K562 (cell line): ENCODE measurements at regions not wholly inside any gene's neighbourhood (a gene's known extent, or its start where the extent isn't known, plus 50 kb on each side); places are given as distances from the start of the nearest gene placed in this dataset.

Experiments
- ATAC-seq: fragments of 200-7000 bp; cut with Tn5 transposase; 3 replicates; pipeline ENCODE4 v1.9.1; 2020; ENCODE audit warnings: moderate library complexity
- BruUV-seq: library from RNA; stranded (reverse); fragments of 400-500 nt; replicated peaks from 2 replicates; lab custom pipeline; 2021; lab: Mats Ljungman, UMichigan
- CTCF ChIA-PET: fragments of 300-600 bp; formaldehyde crosslinking; extraction: SDS; loops from one replicate; lab custom pipeline; 2021; ENCODE audit warnings: low intra/inter-chr PET ratio; lab: Yijun Ruan, JAX
- POLR2A ChIA-PET: fragments of 300-600, 350-650 bp; sonication (Branson Sonifier 250); formaldehyde crosslinking; extraction: SDS; loops from one replicate; lab custom pipeline; 2021; ENCODE audit warnings: antibody characterized with exemption, inconsistent platforms; lab: Yijun Ruan, JAX
- DNase-seq, 4 experiments: peaks; one replicate each; pipeline versions ENCODE4 v3.0.0 to v3.0.0-alpha.2; 2011 to 2018; ENCODE audit warnings: low spot score in 3 of 4, mixed read lengths in 3 of 4; ENCODE audit errors: extremely low read depth in 1 of 4
- FAIRE-seq: peaks from 2 replicates; lab custom pipeline; 2011; peaks lifted over from hg19 to GRCh38; lab: Jason Lieb, UNC
- H2AFZ ChIP-seq: 2 replicates; pipeline ENCODE4 v1.6.0; 2011; ENCODE audit warnings: low read depth, low read length, control low read depth, inconsistent platforms
- H3K27ac ChIP-seq: fragments of 200-600 bp; 3 replicates; pipeline ENCODE4 v1.8.0; 2011; ENCODE audit warnings: low read depth, mild to moderate bottlenecking, control low read depth, inconsistent platforms, low read length, moderate library complexity, mixed read lengths; ENCODE audit errors: extremely low read depth
- H3K27me3 ChIP-seq, 2 experiments: fragments of 300-600 bp in 1 of 2; 2 replicates in 1 of 2; 3 replicates in 1 of 2; pipeline versions ENCODE4 v1.6.0 to v1.8.0; 2011; ENCODE audit warnings: inconsistent platforms in 2 of 2, low read length in 2 of 2, mild to moderate bottlenecking in 1 of 2, mixed read lengths in 1 of 2, moderate library complexity in 1 of 2; ENCODE audit not compliant: control insufficient read depth in 2 of 2, insufficient read depth in 2 of 2
- H3K36me3 ChIP-seq: fragments of 300-600 bp; 3 replicates; pipeline ENCODE4 v1.8.0; 2011; ENCODE audit warnings: mild to moderate bottlenecking, low read length, inconsistent platforms; ENCODE audit not compliant: control insufficient read depth, insufficient read depth
- H3K4me1 ChIP-seq, 2 experiments: fragments of 200-600 bp in 1 of 2; replicated peaks in 1 of 2; 2 replicates in 1 of 2; 3 replicates in 1 of 2; pipeline versions ENCODE4 v1.5.1 to v1.8.0; 2011; ENCODE audit warnings: inconsistent platforms in 2 of 2, low read length in 2 of 2, mild to moderate bottlenecking in 1 of 2, mixed read lengths in 1 of 2, moderate library complexity in 1 of 2; ENCODE audit not compliant: control insufficient read depth in 2 of 2, insufficient read depth in 2 of 2
- H3K4me2 ChIP-seq: 2 replicates; pipeline ENCODE4 v1.6.1; 2011; ENCODE audit warnings: low read length, control low read depth, inconsistent platforms, mixed read lengths; ENCODE audit not compliant: insufficient read depth
- H3K4me3 ChIP-seq: fragments of 200-600 bp; sonication (generic), shearing (Covaris generic); 2 replicates; pipeline ENCODE4 v1.5.1; 2016; ENCODE audit warnings: control low read depth, inconsistent platforms
- H3K79me2 ChIP-seq: fragments of 200-600 bp; 3 replicates; pipeline ENCODE4 v1.8.0; 2011; ENCODE audit warnings: low read length, inconsistent platforms; ENCODE audit not compliant: control insufficient read depth, insufficient read depth
- H3K9ac ChIP-seq, 2 experiments: 2 replicates each; pipeline versions ENCODE4 v1.6.0 to v1.6.1; 2011; ENCODE audit warnings: low read depth in 2 of 2, low read length in 2 of 2, control low read depth in 1 of 2, inconsistent platforms in 1 of 2, mild to moderate bottlenecking in 1 of 2, mixed read lengths in 1 of 2; ENCODE audit not compliant: insufficient read depth in 1 of 2
- H3K9me1 ChIP-seq: one replicate; pipeline ENCODE4 v1.6.0; 2011; ENCODE audit warnings: inconsistent platforms, mild to moderate bottlenecking, low read length, moderate library complexity; ENCODE audit not compliant: control insufficient read depth, insufficient read depth
- H3K9me3 ChIP-seq: replicated peaks from 2 replicates; pipeline ENCODE4 v1.5.1; 2011; ENCODE audit warnings: low read depth, low read length, inconsistent platforms; ENCODE audit not compliant: control insufficient read depth, insufficient read depth
- H4K20me1 ChIP-seq: replicated peaks from 2 replicates; pipeline ENCODE4 v1.6.1; 2011; ENCODE audit warnings: low read length, inconsistent platforms, mixed read lengths; ENCODE audit not compliant: control insufficient read depth, insufficient read depth
- CBFA2T2 ChIP-seq: fragments of 450-650 bp; conservative IDR thresholded peaks from 2 replicates; pipeline ENCODE4 v1.6.1; 2017; ENCODE audit warnings: mild to moderate bottlenecking
- E4F1 ChIP-seq: fragments of 250-450 bp; sonication (Bioruptor Pico); IDR thresholded peaks from 2 replicates; pipeline ENCODE4 v1.5.0; 2021; ENCODE audit warnings: mild to moderate bottlenecking, borderline replicate concordance
- GABPA ChIP-seq: fragments of 200-800 bp; sonication (Bioruptor generic); conservative IDR thresholded peaks from 2 replicates; pipeline ENCODE4 v1.6.1; 2016; ENCODE audit warnings: low read depth, missing genetic modification characterization, missing compliant biosample characterization
- HDAC1 ChIP-seq, 2 experiments: fragments of 450-650 bp; IDR thresholded peaks; 2 replicates each; pipeline ENCODE4 v1.6.1; 2016 to 2017; ENCODE audit warnings: inconsistent platforms in 1 of 2, mild to moderate bottlenecking in 1 of 2, moderate library complexity in 1 of 2
- KDM1A ChIP-seq, 2 experiments: fragments of 450-650 bp; IDR thresholded peaks; 2 replicates each; pipeline ENCODE4 v1.6.1; 2016; ENCODE audit warnings: mild to moderate bottlenecking in 2 of 2
- MTA1 ChIP-seq: fragments of 450-650 bp; IDR thresholded peaks from 2 replicates; pipeline ENCODE4 v1.6.1; 2017; ENCODE audit warnings: borderline replicate concordance
- PPARD ChIP-seq: fragments of 250-450 bp; sonication (Bioruptor Pico); IDR thresholded peaks from 2 replicates; pipeline ENCODE4 v1.8.0; 2022; ENCODE audit warnings: inconsistent platforms, mild to moderate bottlenecking, moderate library complexity
- SIN3B ChIP-seq: fragments of 450-650 bp; IDR thresholded peaks from 2 replicates; pipeline ENCODE4 v1.6.1; 2017; ENCODE audit warnings: low read depth, mild to moderate bottlenecking, moderate library complexity
- TCF3 ChIP-seq: sonication (generic); formaldehyde crosslinking; IDR thresholded peaks from 2 replicates; pipeline ENCODE4 v1.4.0; 2020; ENCODE audit warnings: mild to moderate bottlenecking, missing genetic modification reagents
- ZFPM2 ChIP-seq: fragments of 250-450 bp; sonication (Bioruptor Pico); IDR thresholded peaks from 2 replicates; pipeline ENCODE4 v1.5.1; 2022; ENCODE audit warnings: mild to moderate bottlenecking
- ZNF316 ChIP-seq: fragments of 450-650 bp; IDR thresholded peaks from 2 replicates; pipeline ENCODE4 v1.6.1; 2016
- WGBS: fragments of 100-300 bp; shearing (Covaris generic); methylation state at CpG from one replicate; pipeline ENCODE4 v1.1.6; 2016; ENCODE audit warnings: low coverage, mixed read lengths; ENCODE audit not compliant: insufficient coverage; ENCODE audit errors: missing lambda C conversion rate; 5-methylcytosine and 5-hydroxymethylcytosine counted together
- in situ Hi-C: fragments of 300-500 bp; cut with MboI; formaldehyde crosslinking; loops from 4 replicates; pipeline ENCODE4 v1.15.0; 2018; ENCODE audit warnings: inconsistent platforms, mixed read lengths
- intact Hi-C: fragments of 100-400 bp; cut with micrococcal nuclease; formaldehyde crosslinking; loops from 2 replicates; pipeline ENCODE4 v1.14.2; 2022

- no peak for ATAC-seq
These were observed 55.6 kb upstream of the MAP4K3 start for GRCh38 chr2:39492716-39493115.

GRCh38 chr2:39494784-39495251 lies 57.7 kb upstream of the MAP4K3 start:
- H3K9me3 ChIP-seq, result no peaks in the 10 kb centered on the region
- POLR2A ChIA-PET, result interaction anchor here (0.5 to 1.1 kb wide), 5 partner anchors 13 to 899 kb away, joined by 3 read pairs; no protein-coding TSS in a partner anchor
- no peaks in the 10 kb centered on the region for H3K36me3 ChIP-seq
- H3K9me1 ChIP-seq, result no peaks in the 10 kb centered on the region
- no peaks in the 10 kb centered on the region for H3K27me3 ChIP-seq
- no peak overlapping the region for H3K4me3 ChIP-seq
- FAIRE-seq (no peak), ATAC-seq (peak; percentile 85), DNase-seq (peak in 2 of 4 experiments; percentile 30 to 44)
- no peaks in the 10 kb centered on the region for H3K79me2 ChIP-seq
- no TSS peak for BruUV-seq
- CTCF ChIA-PET, result no interaction called here
- no peak overlapping the region for H2AFZ ChIP-seq
- intact Hi-C loops, result loop anchor here (5.0 kb wide), 1 partner anchor 58 kb away; the partner anchor contains the start of gene MAP4K3
- H4K20me1 ChIP-seq, result no peaks in the 10 kb centered on the region
- peak overlapping the region; percentile 36; the same call in 1 of the 2 replicates for H3K4me2 ChIP-seq
- 23% methylated on average over 6 of the region's 6 CpGs for WGBS
- H3K9ac ChIP-seq, result no peak overlapping the region; a peak in 1 of 4 replicates
- in situ Hi-C loops, result no loop called here
- H3K4me1 ChIP-seq, result peaks cover 0 to 10% of the 10 kb centered on the region in 2 experiments; a peak in 2 of 5 replicates
- H3K27ac ChIP-seq, result no peak overlapping the region; the same call in 2 of the 3 replicates
- TF ChIP-seq E4F1 (CRISPR knock-in tag) (no peak), PPARD (CRISPR knock-in tag) (no peak), HDAC1 (IDR thresholded peaks at IDR 0.05) (0 out of 4 replicates have a peak, but pooled peaks of 1 of the 2 experiments have one; percentile 36), TCF3 (CRISPR knock-in tag) (0 out of 2 replicates have a peak, but pooled peaks have one; percentile 10), CBFA2T2 (0 out of 2 replicates have a peak, but pooled peaks have one; percentile 7), SIN3B (no peak), GABPA (tag) (0 out of 2 replicates have a peak, but pooled peaks have one; percentile 15), KDM1A (IDR thresholded peaks at IDR 0.05) (peak; percentile 47 to 55; a peak in 2 of 4 replicates), MTA1 (0 out of 2 replicates have a peak, but pooled peaks have one; percentile 47)

More at GRCh38 chr2:39492716-39493115, 55.6 kb upstream of the MAP4K3 start:
- DNase-seq (no peak), FAIRE-seq (no peak)
- no TSS peak for BruUV-seq
- no peak overlapping the region for H3K4me2 ChIP-seq
- in situ Hi-C loops (no loop called here), intact Hi-C loops (loop anchor here (5.0 kb wide), 1 partner anchor 55 kb away; the partner anchor contains the start of gene MAP4K3)
- ChIA-PET CTCF (no interaction called here), POLR2A (interaction anchor here (1.2 kb wide), 1 partner anchor 20 kb away, joined by 3 read pairs; no protein-coding TSS in a partner anchor)
- no peaks in the 10 kb centered on the region for H3K9me1 ChIP-seq
- H3K79me2 ChIP-seq, result no peaks in the 10 kb centered on the region
- H3K4me1 ChIP-seq, result peaks cover 0 to 10% of the 10 kb centered on the region in 2 experiments; a peak in 2 of 5 replicates
- no peaks in the 10 kb centered on the region for H3K9me3 ChIP-seq
- no peak overlapping the region for H2AFZ ChIP-seq
- H3K27me3 ChIP-seq, result no peaks in the 10 kb centered on the region
- no peak overlapping the region for H3K9ac ChIP-seq
- H3K4me3 ChIP-seq, result no peak overlapping the region
- no peaks in the 10 kb centered on the region for H4K20me1 ChIP-seq
- no peak overlapping the region for H3K27ac ChIP-seq
- no peaks in the 10 kb centered on the region for H3K36me3 ChIP-seq
- TF ChIP-seq ZFPM2 (CRISPR knock-in tag) (no peak), ZNF316 (0 out of 2 replicates have a peak, but pooled peaks have one; percentile 3)
